Activated T-helper 17 cell treated with anti-CD3 and anti-CD28 coated beads, Interleukin-2, amount 50 U/mL, for 72 hours (primary cell): ENCODE measurements at regions not wholly inside any gene's neighbourhood (a gene's known extent, or its start where the extent isn't known, plus 50 kb on each side); places are given as distances from the start of the nearest gene placed in this dataset.
A peak's percentile ranks its signal among the peaks of the same experiment; 100 is the strongest.
"Not testable (repeated sequence)": the region's sequence is repeated elsewhere in the genome, so short reads cannot be mapped to it uniquely, and the experiment has no call there.

Source experiments
- ATAC-seq: fragments of 150-1000 bp; cut with Tn5 transposase; replicated peaks from 2 replicates; pipeline ENCODE4 v1.10.0; 2021; ENCODE audit warnings: mild to moderate bottlenecking, moderate library complexity
- H3K27ac Mint-ChIP-seq: one replicate; pipeline ENCODE4 v1.8.0; 2022; ENCODE audit warnings: mixed read lengths
- H3K27me3 Mint-ChIP-seq: one replicate; pipeline ENCODE4 v1.8.0; 2022; ENCODE audit warnings: mixed read lengths
- H3K36me3 Mint-ChIP-seq: one replicate; pipeline ENCODE4 v1.8.0; 2022; ENCODE audit warnings: low read depth, mild to moderate bottlenecking, mixed read lengths
- H3K4me1 Mint-ChIP-seq: one replicate; pipeline ENCODE4 v1.8.0; 2022; ENCODE audit warnings: mixed read lengths
- H3K4me3 Mint-ChIP-seq: one replicate; pipeline ENCODE4 v1.8.0; 2022; ENCODE audit warnings: mild to moderate bottlenecking, mixed read lengths
- H3K9me3 Mint-ChIP-seq: one replicate; pipeline ENCODE4 v1.8.0; 2022; ENCODE audit warnings: mixed read lengths

- ATAC-seq: no peak
- H3K4me3 Mint-ChIP-seq: no peak overlapping the region
- no peaks in the 10 kb centered on the region for H3K4me1 Mint-ChIP-seq
- peaks cover 8% of the 10 kb centered on the region for H3K9me3 Mint-ChIP-seq
- no peak overlapping the region for H3K27ac Mint-ChIP-seq
- peaks cover 5% of the 10 kb centered on the region for H3K27me3 Mint-ChIP-seq
- no peaks in the 10 kb centered on the region for H3K36me3 Mint-ChIP-seq
Measured at GRCh38 chr15:25587616-25588340, 149.0 kb upstream of the UBE3A start.

- H3K27ac Mint-ChIP-seq: no peak overlapping the region
- H3K4me1 Mint-ChIP-seq: no peaks in the 10 kb centered on the region
- H3K4me3 Mint-ChIP-seq: no peak overlapping the region
- peaks cover 15% of the 10 kb centered on the region for H3K27me3 Mint-ChIP-seq
- ATAC-seq: no peak
- H3K9me3 Mint-ChIP-seq: peaks cover 2% of the 10 kb centered on the region
- no peaks in the 10 kb centered on the region for H3K36me3 Mint-ChIP-seq
Measured at GRCh38 chr15:25582886-25583285, 144.1 kb upstream of the UBE3A start.

- H3K27me3 Mint-ChIP-seq: peaks cover 13% of the 10 kb centered on the region
- H3K9me3 Mint-ChIP-seq: peaks cover 3% of the 10 kb centered on the region
- H3K27ac Mint-ChIP-seq: no peak overlapping the region
- no peak overlapping the region for H3K4me3 Mint-ChIP-seq
- no peaks in the 10 kb centered on the region for H3K4me1 Mint-ChIP-seq
- ATAC-seq: no peak
- H3K36me3 Mint-ChIP-seq: no peaks in the 10 kb centered on the region
Measured at GRCh38 chr15:25579127-25579526, 140.3 kb upstream of the UBE3A start.

GRCh38 chr15:25572191-25572590, 133.4 kb upstream of the UBE3A start:
- Mint-ChIP-seq H3K4me3 (no peak overlapping the region), H3K9me3 (no peaks in the 10 kb centered on the region), H3K27ac (no peak overlapping the region), H3K27me3 (peaks cover 3% of the 10 kb centered on the region), H3K36me3 (no peaks in the 10 kb centered on the region), H3K4me1 (peaks cover 3% of the 10 kb centered on the region)
- no peak for ATAC-seq

- no peak for ATAC-seq
- no peak overlapping the region for H3K27ac Mint-ChIP-seq
Measured at GRCh38 chr15:25568751-25569150, 129.9 kb upstream of the UBE3A start.

GRCh38 chr15:25566545-25566944, 127.7 kb upstream of the UBE3A start:
- H3K4me1 Mint-ChIP-seq, H3K4me3 Mint-ChIP-seq, H3K36me3 Mint-ChIP-seq, ATAC-seq, H3K27me3 Mint-ChIP-seq, H3K9me3 Mint-ChIP-seq, H3K27ac Mint-ChIP-seq: not testable (repeated sequence)

More at GRCh38 chr15:25568751-25569150, 129.9 kb upstream of the UBE3A start:
- Mint-ChIP-seq H3K27me3 (peaks cover 3% of the 10 kb centered on the region), H3K9me3 (no peaks in the 10 kb centered on the region), H3K4me3 (no peak overlapping the region), H3K4me1 (peaks cover 3% of the 10 kb centered on the region), H3K36me3 (no peaks in the 10 kb centered on the region)

GRCh38 chr15:25565470-25566264, 126.8 kb upstream of the UBE3A start:
- no peak overlapping the region for H3K27ac Mint-ChIP-seq
- ATAC-seq: no peak
- H3K36me3 Mint-ChIP-seq: no peaks in the 10 kb centered on the region
- H3K9me3 Mint-ChIP-seq: no peaks in the 10 kb centered on the region
- no peak overlapping the region for H3K4me3 Mint-ChIP-seq
- peaks cover 3% of the 10 kb centered on the region for H3K27me3 Mint-ChIP-seq
- peaks cover 3% of the 10 kb centered on the region for H3K4me1 Mint-ChIP-seq

- no peak overlapping the region for H3K4me3 Mint-ChIP-seq
- no peak overlapping the region for H3K27ac Mint-ChIP-seq
- H3K27me3 Mint-ChIP-seq: no peaks in the 10 kb centered on the region
- no peaks in the 10 kb centered on the region for H3K36me3 Mint-ChIP-seq
- H3K4me1 Mint-ChIP-seq: no peaks in the 10 kb centered on the region
- H3K9me3 Mint-ChIP-seq: no peaks in the 10 kb centered on the region
- ATAC-seq: no peak
Measured at GRCh38 chr15:25563596-25563995, 124.8 kb upstream of the UBE3A start.

GRCh38 chr15:25557926-25558325, 119.1 kb upstream of the UBE3A start:
- H3K27ac Mint-ChIP-seq: no peak overlapping the region
- H3K27me3 Mint-ChIP-seq: peaks cover 4% of the 10 kb centered on the region
- H3K36me3 Mint-ChIP-seq: no peaks in the 10 kb centered on the region
- no peaks in the 10 kb centered on the region for H3K4me1 Mint-ChIP-seq
- no peak for ATAC-seq
- H3K9me3 Mint-ChIP-seq: no peaks in the 10 kb centered on the region
- H3K4me3 Mint-ChIP-seq: no peak overlapping the region

GRCh38 chr15:25556136-25556535, 117.3 kb upstream of the UBE3A start:
- Mint-ChIP-seq H3K27ac (no peak overlapping the region), H3K4me1 (no peaks in the 10 kb centered on the region), H3K27me3 (peaks cover 4% of the 10 kb centered on the region), H3K4me3 (no peak overlapping the region), H3K9me3 (no peaks in the 10 kb centered on the region), H3K36me3 (no peaks in the 10 kb centered on the region)
- ATAC-seq: no peak

GRCh38 chr15:25554640-25555039, 115.8 kb upstream of the UBE3A start:
- H3K36me3 Mint-ChIP-seq: no peaks in the 10 kb centered on the region
- H3K4me1 Mint-ChIP-seq: no peaks in the 10 kb centered on the region
- ATAC-seq: no peak
- H3K9me3 Mint-ChIP-seq: no peaks in the 10 kb centered on the region
- no peak overlapping the region for H3K4me3 Mint-ChIP-seq
- no peak overlapping the region for H3K27ac Mint-ChIP-seq
- peaks cover 4% of the 10 kb centered on the region for H3K27me3 Mint-ChIP-seq

GRCh38 chr15:25548600-25548999, 109.8 kb upstream of the UBE3A start:
- ATAC-seq: no peak
- H3K4me1 Mint-ChIP-seq: peaks cover 4% of the 10 kb centered on the region
- no peaks in the 10 kb centered on the region for H3K9me3 Mint-ChIP-seq
- no peak overlapping the region for H3K27ac Mint-ChIP-seq
- no peaks in the 10 kb centered on the region for H3K36me3 Mint-ChIP-seq
- H3K4me3 Mint-ChIP-seq: no peak overlapping the region
- H3K27me3 Mint-ChIP-seq: no peaks in the 10 kb centered on the region

- Mint-ChIP-seq H3K27ac (no peak overlapping the region), H3K4me3 (no peak overlapping the region), H3K4me1 (peaks cover 4% of the 10 kb centered on the region), H3K27me3 (no peaks in the 10 kb centered on the region), H3K36me3 (no peaks in the 10 kb centered on the region), H3K9me3 (no peaks in the 10 kb centered on the region)
- ATAC-seq: no peak
Measured at GRCh38 chr15:25545889-25546288, 107.1 kb upstream of the UBE3A start.

- Mint-ChIP-seq H3K27ac (no peak overlapping the region), H3K4me1 (peaks cover 4% of the 10 kb centered on the region), H3K9me3 (no peaks in the 10 kb centered on the region), H3K36me3 (no peaks in the 10 kb centered on the region), H3K27me3 (no peaks in the 10 kb centered on the region), H3K4me3 (no peak overlapping the region)
- peak; percentile 77 for ATAC-seq
Measured at GRCh38 chr15:25545017-25545416, 106.2 kb upstream of the UBE3A start.

GRCh38 chr15:25544076-25544475, 105.3 kb upstream of the UBE3A start:
- H3K27me3 Mint-ChIP-seq: no peaks in the 10 kb centered on the region
- ATAC-seq: no peak
- no peaks in the 10 kb centered on the region for H3K9me3 Mint-ChIP-seq
- peaks cover 4% of the 10 kb centered on the region for H3K4me1 Mint-ChIP-seq
- no peak overlapping the region for H3K27ac Mint-ChIP-seq
- H3K4me3 Mint-ChIP-seq: no peak overlapping the region
- H3K36me3 Mint-ChIP-seq: no peaks in the 10 kb centered on the region
